ENCODE measurements at regions not wholly inside any gene's neighbourhood (a gene's known extent, or its start where the extent isn't known, plus 50 kb on each side); places are given as distances from the start of the nearest gene placed in this dataset.

DNA sequence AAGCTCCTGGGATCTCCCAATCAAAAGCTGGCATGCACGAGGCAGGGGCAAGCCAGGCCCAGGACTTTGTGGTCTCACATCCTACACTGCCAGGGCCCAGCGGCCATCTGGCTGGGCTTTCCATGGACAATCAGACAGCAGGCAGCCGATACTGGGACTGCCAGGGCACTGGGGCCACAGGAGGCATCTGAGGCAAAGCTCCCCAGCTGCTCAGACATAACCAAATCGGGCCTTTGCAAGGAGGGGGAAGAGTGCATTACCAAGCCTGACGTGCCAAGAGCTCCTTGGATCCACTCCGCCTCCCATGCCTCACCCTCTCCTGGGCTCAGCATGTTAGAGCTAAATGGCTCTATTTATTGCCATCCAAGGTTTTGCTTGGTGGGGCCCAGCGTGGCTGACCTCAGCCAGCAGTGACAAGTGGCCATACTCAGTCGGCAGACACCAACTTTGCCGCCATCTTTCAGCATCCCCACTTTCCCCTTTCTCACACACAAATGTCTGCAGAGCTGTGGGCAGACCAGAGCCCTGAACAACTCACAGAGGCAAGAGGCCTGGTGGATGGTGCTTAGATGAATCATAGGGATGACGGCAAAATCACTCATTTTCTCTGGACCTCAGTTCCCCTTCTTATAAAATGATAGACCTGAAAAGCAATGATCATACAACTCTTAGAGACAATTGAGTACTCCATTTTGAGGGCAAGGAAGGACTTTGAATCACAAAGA is 200.8 kb downstream of the TTC32 start:
- TF ChIP-seq, protein P1, sequence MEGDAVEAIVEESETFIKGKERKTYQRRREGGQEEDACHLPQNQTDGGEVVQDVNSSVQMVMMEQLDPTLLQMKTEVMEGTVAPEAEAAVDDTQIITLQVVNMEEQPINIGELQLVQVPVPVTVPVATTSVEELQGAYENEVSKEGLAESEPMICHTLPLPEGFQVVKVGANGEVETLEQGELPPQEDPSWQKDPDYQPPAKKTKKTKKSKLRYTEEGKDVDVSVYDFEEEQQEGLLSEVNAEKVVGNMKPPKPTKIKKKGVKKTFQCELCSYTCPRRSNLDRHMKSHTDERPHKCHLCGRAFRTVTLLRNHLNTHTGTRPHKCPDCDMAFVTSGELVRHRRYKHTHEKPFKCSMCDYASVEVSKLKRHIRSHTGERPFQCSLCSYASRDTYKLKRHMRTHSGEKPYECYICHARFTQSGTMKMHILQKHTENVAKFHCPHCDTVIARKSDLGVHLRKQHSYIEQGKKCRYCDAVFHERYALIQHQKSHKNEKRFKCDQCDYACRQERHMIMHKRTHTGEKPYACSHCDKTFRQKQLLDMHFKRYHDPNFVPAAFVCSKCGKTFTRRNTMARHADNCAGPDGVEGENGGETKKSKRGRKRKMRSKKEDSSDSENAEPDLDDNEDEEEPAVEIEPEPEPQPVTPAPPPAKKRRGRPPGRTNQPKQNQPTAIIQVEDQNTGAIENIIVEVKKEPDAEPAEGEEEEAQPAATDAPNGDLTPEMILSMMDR (IDR thresholded peaks at IDR 0.05): no peak
- TF ChIP-seq POLR2A (IDR thresholded peaks at IDR 0.05): no peak
